K562 (cell line): ENCODE measurements at regions not wholly inside any gene's neighbourhood (a gene's known extent, or its start where the extent isn't known, plus 50 kb on each side); places are given as distances from the start of the nearest gene placed in this dataset.

Experiments
- ATAC-seq: fragments of 200-7000 bp; cut with Tn5 transposase; 3 replicates; pipeline ENCODE4 v1.9.1; 2020; ENCODE audit warnings: moderate library complexity
- BruUV-seq: library from RNA; stranded (reverse); fragments of 400-500 nt; replicated peaks from 2 replicates; lab custom pipeline; 2021; lab: Mats Ljungman, UMichigan
- CTCF ChIA-PET: fragments of 300-600 bp; formaldehyde crosslinking; extraction: SDS; loops from one replicate; lab custom pipeline; 2021; ENCODE audit warnings: low intra/inter-chr PET ratio; lab: Yijun Ruan, JAX
- POLR2A ChIA-PET: fragments of 300-600, 350-650 bp; sonication (Branson Sonifier 250); formaldehyde crosslinking; extraction: SDS; loops from one replicate; lab custom pipeline; 2021; ENCODE audit warnings: antibody characterized with exemption, inconsistent platforms; lab: Yijun Ruan, JAX
- DNase-seq, 4 experiments: peaks; one replicate each; pipeline versions ENCODE4 v3.0.0 to v3.0.0-alpha.2; 2011 to 2018; ENCODE audit warnings: low spot score in 3 of 4, mixed read lengths in 3 of 4; ENCODE audit errors: extremely low read depth in 1 of 4
- FAIRE-seq: peaks from 2 replicates; lab custom pipeline; 2011; peaks lifted over from hg19 to GRCh38; lab: Jason Lieb, UNC
- H2AFZ ChIP-seq: 2 replicates; pipeline ENCODE4 v1.6.0; 2011; ENCODE audit warnings: low read depth, low read length, control low read depth, inconsistent platforms
- H3K27ac ChIP-seq: fragments of 200-600 bp; 3 replicates; pipeline ENCODE4 v1.8.0; 2011; ENCODE audit warnings: low read depth, mild to moderate bottlenecking, control low read depth, inconsistent platforms, low read length, moderate library complexity, mixed read lengths; ENCODE audit errors: extremely low read depth
- H3K27me3 ChIP-seq, 2 experiments: fragments of 300-600 bp in 1 of 2; 2 replicates in 1 of 2; 3 replicates in 1 of 2; pipeline versions ENCODE4 v1.6.0 to v1.8.0; 2011; ENCODE audit warnings: inconsistent platforms in 2 of 2, low read length in 2 of 2, mild to moderate bottlenecking in 1 of 2, mixed read lengths in 1 of 2, moderate library complexity in 1 of 2; ENCODE audit not compliant: control insufficient read depth in 2 of 2, insufficient read depth in 2 of 2
- H3K36me3 ChIP-seq: fragments of 300-600 bp; 3 replicates; pipeline ENCODE4 v1.8.0; 2011; ENCODE audit warnings: mild to moderate bottlenecking, low read length, inconsistent platforms; ENCODE audit not compliant: control insufficient read depth, insufficient read depth
- H3K4me1 ChIP-seq, 2 experiments: fragments of 200-600 bp in 1 of 2; replicated peaks in 1 of 2; 2 replicates in 1 of 2; 3 replicates in 1 of 2; pipeline versions ENCODE4 v1.5.1 to v1.8.0; 2011; ENCODE audit warnings: inconsistent platforms in 2 of 2, low read length in 2 of 2, mild to moderate bottlenecking in 1 of 2, mixed read lengths in 1 of 2, moderate library complexity in 1 of 2; ENCODE audit not compliant: control insufficient read depth in 2 of 2, insufficient read depth in 2 of 2
- H3K4me2 ChIP-seq: 2 replicates; pipeline ENCODE4 v1.6.1; 2011; ENCODE audit warnings: low read length, control low read depth, inconsistent platforms, mixed read lengths; ENCODE audit not compliant: insufficient read depth
- H3K4me3 ChIP-seq: fragments of 200-600 bp; sonication (generic), shearing (Covaris generic); 2 replicates; pipeline ENCODE4 v1.5.1; 2016; ENCODE audit warnings: control low read depth, inconsistent platforms
- H3K79me2 ChIP-seq: fragments of 200-600 bp; 3 replicates; pipeline ENCODE4 v1.8.0; 2011; ENCODE audit warnings: low read length, inconsistent platforms; ENCODE audit not compliant: control insufficient read depth, insufficient read depth
- H3K9ac ChIP-seq, 2 experiments: 2 replicates each; pipeline versions ENCODE4 v1.6.0 to v1.6.1; 2011; ENCODE audit warnings: low read depth in 2 of 2, low read length in 2 of 2, control low read depth in 1 of 2, inconsistent platforms in 1 of 2, mild to moderate bottlenecking in 1 of 2, mixed read lengths in 1 of 2; ENCODE audit not compliant: insufficient read depth in 1 of 2
- H3K9me1 ChIP-seq: one replicate; pipeline ENCODE4 v1.6.0; 2011; ENCODE audit warnings: inconsistent platforms, mild to moderate bottlenecking, low read length, moderate library complexity; ENCODE audit not compliant: control insufficient read depth, insufficient read depth
- H3K9me3 ChIP-seq: replicated peaks from 2 replicates; pipeline ENCODE4 v1.5.1; 2011; ENCODE audit warnings: low read depth, low read length, inconsistent platforms; ENCODE audit not compliant: control insufficient read depth, insufficient read depth
- H4K20me1 ChIP-seq: replicated peaks from 2 replicates; pipeline ENCODE4 v1.6.1; 2011; ENCODE audit warnings: low read length, inconsistent platforms, mixed read lengths; ENCODE audit not compliant: control insufficient read depth, insufficient read depth
- BACH1 ChIP-seq: fragments of 200-800 bp; sonication (Bioruptor generic); IDR thresholded peaks from 2 replicates; pipeline ENCODE4 v1.6.1; 2016; ENCODE audit warnings: missing genetic modification characterization, missing compliant biosample characterization
- C11orf30 ChIP-seq: fragments of 450-650 bp; IDR thresholded peaks from 2 replicates; pipeline ENCODE4 v1.6.1; 2016; ENCODE audit warnings: low read depth, mild to moderate bottlenecking
- CC2D1A ChIP-seq: fragments of 450-650 bp; IDR thresholded peaks from 2 replicates; pipeline ENCODE4 v1.6.1; 2017; ENCODE audit warnings: mild to moderate bottlenecking
- ETV1 ChIP-seq: fragments of 450-650 bp; conservative IDR thresholded peaks from 2 replicates; pipeline ENCODE4 v1.6.1; 2016; ENCODE audit warnings: missing genetic modification characterization, control low read depth, low read depth, missing compliant biosample characterization
- EWSR1 ChIP-seq: fragments of 450-650 bp; IDR thresholded peaks from 2 replicates; pipeline ENCODE4 v1.6.1; 2018; ENCODE audit warnings: borderline replicate concordance, mild to moderate bottlenecking, low read depth, moderate library complexity; ENCODE audit not compliant: partially characterized antibody
- ID3 ChIP-seq, 2 experiments: fragments of 250-450 bp in 1 of 2; fragments of 450-650 bp in 1 of 2; sonication (Bioruptor Pico) in 1 of 2; IDR thresholded peaks; 2 replicates each; pipeline versions ENCODE4 v1.6.1 to v1.8.0; 2016 to 2021; ENCODE audit warnings: mild to moderate bottlenecking in 2 of 2, moderate library complexity in 2 of 2, missing compliant biosample characterization in 1 of 2, missing genetic modification characterization in 1 of 2
- JUN ChIP-seq, 2 experiments: sonication (generic) in 1 of 2; formaldehyde crosslinking in 1 of 2; IDR thresholded peaks; 2 replicates each; pipeline versions ENCODE4 v1.6.1 to v1.8.0; 2012 to 2022; ENCODE audit warnings: borderline replicate concordance in 2 of 2, mild to moderate bottlenecking in 2 of 2, improper control_type of control experiment in 1 of 2, low read depth in 1 of 2, low read length in 1 of 2, missing genetic modification reagents in 1 of 2
- JUNB ChIP-seq: fragments of 450-650 bp; formaldehyde crosslinking; conservative IDR thresholded peaks from 2 replicates; pipeline ENCODE4 v1.4.0; 2020; ENCODE audit warnings: mild to moderate bottlenecking
- MAFF ChIP-seq: IDR thresholded peaks from 2 replicates; pipeline ENCODE4 v1.6.1; 2012; ENCODE audit warnings: low read length, improper control_type of control experiment
- NCOA6 ChIP-seq: fragments of 450-650 bp; IDR thresholded peaks from 2 replicates; pipeline ENCODE4 v1.6.1; 2017; ENCODE audit warnings: mild to moderate bottlenecking
- NFIX ChIP-seq: fragments of 250-450 bp; sonication (Bioruptor Pico); IDR thresholded peaks from 2 replicates; pipeline ENCODE4 v1.4.0; 2020; ENCODE audit warnings: low read depth, mild to moderate bottlenecking, moderate library complexity
- PHB ChIP-seq: fragments of 250-450 bp; sonication (Bioruptor Pico); IDR thresholded peaks from 2 replicates; pipeline ENCODE4 v1.5.0; 2021
- POLR2H ChIP-seq: IDR thresholded peaks from 2 replicates; pipeline ENCODE4 v1.6.1; 2016; ENCODE audit warnings: missing genetic modification characterization, low read depth, mild to moderate bottlenecking, control low read depth, missing compliant biosample characterization, moderate library complexity
- RBBP5 ChIP-seq: fragments of 200-600 bp; sonication (generic); IDR thresholded peaks from 2 replicates; pipeline ENCODE4 v1.6.1; 2012; ENCODE audit warnings: borderline replicate concordance, mild to moderate bottlenecking, low read length, control low read depth, inconsistent platforms; ENCODE audit not compliant: insufficient read depth, poor library complexity, severe bottlenecking
- RBM22 ChIP-seq: fragments of 200-400 bp; formaldehyde crosslinking; IDR thresholded peaks from 2 replicates; pipeline ENCODE4 v1.6.1; 2018; ENCODE audit warnings: low read length, low read depth; ENCODE audit not compliant: poor library complexity, severe bottlenecking
- RCOR1 ChIP-seq, 2 experiments: IDR thresholded peaks; 2 replicates each; pipeline ENCODE4 v1.6.1; 2012; ENCODE audit warnings: low read depth in 2 of 2, low read length in 2 of 2, borderline replicate concordance in 1 of 2, improper control_type of control experiment in 1 of 2
- SMC3 ChIP-seq: conservative IDR thresholded peaks from 2 replicates; pipeline ENCODE4 v1.6.1; 2011; ENCODE audit warnings: low read depth, low read length, improper control_type of control experiment; ENCODE audit not compliant: insufficient read depth
- ZNF316 ChIP-seq: fragments of 450-650 bp; IDR thresholded peaks from 2 replicates; pipeline ENCODE4 v1.6.1; 2016
- ZNF449 ChIP-seq: fragments of 250-450 bp; sonication (Bioruptor Pico); IDR thresholded peaks from 2 replicates; pipeline ENCODE4 v1.8.0; 2022; ENCODE audit warnings: moderate library complexity, mild to moderate bottlenecking, inconsistent platforms
- WGBS: fragments of 100-300 bp; shearing (Covaris generic); methylation state at CpG from one replicate; pipeline ENCODE4 v1.1.6; 2016; ENCODE audit warnings: low coverage, mixed read lengths; ENCODE audit not compliant: insufficient coverage; ENCODE audit errors: missing lambda C conversion rate; 5-methylcytosine and 5-hydroxymethylcytosine counted together
- in situ Hi-C: fragments of 300-500 bp; cut with MboI; formaldehyde crosslinking; loops from 4 replicates; pipeline ENCODE4 v1.15.0; 2018; ENCODE audit warnings: inconsistent platforms, mixed read lengths
- intact Hi-C: fragments of 100-400 bp; cut with micrococcal nuclease; formaldehyde crosslinking; loops from 2 replicates; pipeline ENCODE4 v1.14.2; 2022

GRCh38 chr7:94760446-94761100, 104.6 kb upstream of the SGCE start:
- no TSS peak for BruUV-seq
- DNase-seq: no peak
- FAIRE-seq: no peak
- Histone ChIP-seq H3K9me3 (no peaks in the 10 kb centered on the region), H3K27ac (no peak overlapping the region), H3K9ac (no peak overlapping the region), H3K4me1 (no peaks in the 10 kb centered on the region), H3K9me1 (no peaks in the 10 kb centered on the region), H2AFZ (no peak overlapping the region), H3K4me3 (no peak overlapping the region), H3K79me2 (no peaks in the 10 kb centered on the region), H4K20me1 (no peaks in the 10 kb centered on the region), H3K4me2 (no peak overlapping the region), H3K36me3 (no peaks in the 10 kb centered on the region), H3K27me3 (no peaks in the 10 kb centered on the region)
- in situ Hi-C loops: no loop called here
- intact Hi-C loops: loop anchor here (10.0 kb wide), 1 partner anchor 56 kb away; no protein-coding TSS in a partner anchor
- POLR2A ChIA-PET: no interaction called here
- CTCF ChIA-PET: no interaction called here
- ATAC-seq: no peak
- WGBS: 2% methylated on average over 2 of the region's 2 CpGs
- TF ChIP-seq MAFF (peak; percentile 25; the same call in 1 of the 2 replicates), JUNB (CRISPR knock-in tag) (no peak), EWSR1 (no peak), ID3 (CRISPR knock-in tag; IDR thresholded peaks at IDR 0.05) (no peak), ID3 (tag; IDR thresholded peaks at IDR 0.05) (no peak), NCOA6 (no peak), ZNF316 (peak; percentile 61; the same call in 1 of the 2 replicates), PHB (CRISPR knock-in tag) (no peak), POLR2H (no peak), RCOR1 (IDR thresholded peaks at IDR 0.05; ENCODE audit: borderline replicate concordance in 1 of 2, low read depth in 2 of 2, low read length in 2 of 2) (no peak), CC2D1A (no peak), BACH1 (tag) (no peak), RBBP5 (no peak), ETV1 (tag) (no peak), JUN (IDR thresholded peaks at IDR 0.05; ENCODE audit: borderline replicate concordance, low read depth, low read length) (no peak), JUN (CRISPR knock-in tag; IDR thresholded peaks at IDR 0.05; ENCODE audit: borderline replicate concordance) (no peak), RBM22 (no peak), C11orf30 (peak; percentile 28; the same call in 1 of the 2 replicates), NFIX (CRISPR knock-in tag) (no peak), ZNF449 (no peak), SMC3 (no peak)
